ENCODE measurements at regions not wholly inside any gene's neighbourhood (a gene's known extent, or its start where the extent isn't known, plus 50 kb on each side); places are given as distances from the start of the nearest gene placed in this dataset.
A peak's percentile ranks its signal among the peaks of the same experiment; 100 is the strongest.

- peaks cover 8% of the 10 kb centered on the region for H3K4me1 ChIP-seq
- DNase-seq, result no peak
- H3K9me3 ChIP-seq, result no peaks in the 10 kb centered on the region
- peak overlapping the region in 1 of 2 donors; percentile 62 for H3K9ac ChIP-seq (ENCODE audit: low read depth in 2 of 2, low read length in 2 of 2)
- H3K27ac ChIP-seq, result peak overlapping the region; percentile 95
- TF ChIP-seq CTCF (IDR thresholded peaks at IDR 0.05), result no peak
- H3K36me3 ChIP-seq, result no peaks in the 10 kb centered on the region
- H3K4me3 ChIP-seq, result no peak overlapping the region
- no peaks in the 10 kb centered on the region for H3K27me3 ChIP-seq
- intact Hi-C loops (cut with DNase I), result no loop called here
Observed at GRCh38 chr5:74258314-74258665, 382.2 kb downstream of the ENC1 start.

GRCh38 chr5:74257645-74258313 is 382.7 kb downstream of the ENC1 start:
- Histone ChIP-seq H3K27me3 (no peaks in the 10 kb centered on the region), H3K4me3 (no peak overlapping the region), H3K36me3 (no peaks in the 10 kb centered on the region), H3K9ac (ENCODE audit: low read depth in 2 of 2, low read length in 2 of 2) (peak overlapping the region in 1 of 2 donors; percentile 62), H3K9me3 (no peaks in the 10 kb centered on the region), H3K4me1 (peaks cover 8% of the 10 kb centered on the region), H3K27ac (peak overlapping the region; percentile 95)
- intact Hi-C loops (cut with DNase I), result no loop called here
- TF ChIP-seq CTCF (IDR thresholded peaks at IDR 0.05), result no peak
- peak; percentile 88 for DNase-seq

- DNase-seq, result peak; percentile 47
- Histone ChIP-seq H3K4me3 (no peak overlapping the region), H3K9ac (ENCODE audit: low read depth in 2 of 2, low read length in 2 of 2) (peak overlapping the region; percentile 36 to 62), H3K4me1 (peaks cover 8% of the 10 kb centered on the region), H3K27me3 (no peaks in the 10 kb centered on the region), H3K27ac (peak overlapping the region; percentile 95), H3K9me3 (no peaks in the 10 kb centered on the region), H3K36me3 (no peaks in the 10 kb centered on the region)
- intact Hi-C loops (cut with DNase I), result no loop called here
- no peak for TF ChIP-seq CTCF (IDR thresholded peaks at IDR 0.05)
Observed at GRCh38 chr5:74257060-74257527, 383.4 kb downstream of the ENC1 start.

- Histone ChIP-seq H3K27me3 (no peaks in the 10 kb centered on the region), H3K9ac (ENCODE audit: low read depth in 2 of 2, low read length in 2 of 2) (no peak overlapping the region), H3K9me3 (no peaks in the 10 kb centered on the region), H3K36me3 (no peaks in the 10 kb centered on the region), H3K27ac (peak overlapping the region; percentile 9), H3K4me1 (peaks cover 8% of the 10 kb centered on the region), H3K4me3 (no peak overlapping the region)
- intact Hi-C loops (cut with DNase I), result no loop called here
- no peak for DNase-seq
- TF ChIP-seq CTCF (IDR thresholded peaks at IDR 0.05), result no peak
Observed at GRCh38 chr5:74255692-74256392, 384.7 kb downstream of the ENC1 start.

GRCh38 chr5:74254257-74254656 is 386.3 kb downstream of the ENC1 start:
- Histone ChIP-seq H3K9me3 (no peaks in the 10 kb centered on the region), H3K4me3 (no peak overlapping the region), H3K27ac (no peak overlapping the region), H3K9ac (ENCODE audit: low read depth in 2 of 2, low read length in 2 of 2) (no peak overlapping the region), H3K27me3 (no peaks in the 10 kb centered on the region), H3K4me1 (peaks cover 8% of the 10 kb centered on the region), H3K36me3 (no peaks in the 10 kb centered on the region)
- no peak for DNase-seq
- no peak for TF ChIP-seq CTCF (IDR thresholded peaks at IDR 0.05)
- intact Hi-C loops (cut with DNase I), result loop anchor here (5.0 kb wide), 1 partner anchor 87 kb away; no protein-coding TSS in a partner anchor

Data from colonic mucosa (tissue), 4 donors.